ENCODE measurements at regions not wholly inside any gene's neighbourhood (a gene's known extent, or its start where the extent isn't known, plus 50 kb on each side); places are given as distances from the start of the nearest gene placed in this dataset.
A peak's percentile ranks its signal among the peaks of the same experiment; 100 is the strongest.

DNA sequence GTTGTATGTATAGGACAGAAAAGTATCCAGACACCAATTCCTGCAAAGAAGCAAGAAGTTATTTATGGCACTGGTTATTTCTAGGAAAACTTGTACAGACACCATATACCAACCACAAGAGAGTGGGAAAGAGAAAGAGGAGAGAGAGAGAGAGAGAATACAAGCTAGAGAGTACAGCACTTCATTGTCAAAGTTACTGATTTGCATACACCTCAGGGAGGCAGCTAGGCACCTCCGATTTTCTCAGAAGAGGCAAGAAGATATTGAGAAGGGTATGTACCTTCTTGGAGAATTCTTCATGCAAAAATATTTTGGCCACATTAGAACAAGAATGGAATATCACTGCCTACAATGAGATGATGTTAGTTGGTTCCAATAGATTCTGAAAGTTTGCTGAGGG is 333.9 kb upstream of the PIK3C3 start:
- TF ChIP-seq ETS1 (IDR thresholded peaks at IDR 0.05), result no peak
- TF ChIP-seq JUNB (IDR thresholded peaks at IDR 0.05; ENCODE audit: unreplicated experiment), result no peak
- TF ChIP-seq ZNF114 (CRISPR knock-in tag; IDR thresholded peaks at IDR 0.05), result no peak
- Mint-ChIP-seq H3K4me3 (no peak overlapping the region), H3K36me3 (ENCODE audit: low read depth) (no peaks in the 10 kb centered on the region), H3K27me3 (ENCODE audit: insufficient read depth, low read depth, poor library complexity) (no peaks in the 10 kb centered on the region), H3K27ac (no peak overlapping the region), H3K9me3 (no peaks in the 10 kb centered on the region; the same call in 2 of the 3 replicates), H3K4me1 (peaks cover 26% of the 10 kb centered on the region)
- ATAC-seq (peak; percentile 68), DNase-seq (ENCODE audit: low spot score) (peak; percentile 11)
- H4K20me1 ChIP-seq (replicated peaks; ENCODE audit: insufficient read depth), result no peaks in the 10 kb centered on the region
- H3K27me3 ChIP-seq (ENCODE audit: insufficient read depth), result no peaks in the 10 kb centered on the region
- H3K9me2 ChIP-seq (ENCODE audit: insufficient read depth), result no peaks in the 10 kb centered on the region; the same call in 1 of the 2 replicates
- H3K36me3 ChIP-seq (ENCODE audit: insufficient read depth), result no peaks in the 10 kb centered on the region
- H3K4me1 ChIP-seq (ENCODE audit: insufficient read depth), result peaks cover 24% of the 10 kb centered on the region
- H2AFZ ChIP-seq, result no peak overlapping the region
- H3K27ac ChIP-seq (ENCODE audit: low read depth), result no peak overlapping the region
- no peak overlapping the region for H3K4me3 ChIP-seq
- peaks cover 59% of the 10 kb centered on the region for H3K79me2 ChIP-seq (replicated peaks; ENCODE audit: insufficient read depth)
- H3K4me2 ChIP-seq, result no peak overlapping the region
- no peaks in the 10 kb centered on the region for H3F3A ChIP-seq (replicated peaks; ENCODE audit: low read depth)

DNA sequence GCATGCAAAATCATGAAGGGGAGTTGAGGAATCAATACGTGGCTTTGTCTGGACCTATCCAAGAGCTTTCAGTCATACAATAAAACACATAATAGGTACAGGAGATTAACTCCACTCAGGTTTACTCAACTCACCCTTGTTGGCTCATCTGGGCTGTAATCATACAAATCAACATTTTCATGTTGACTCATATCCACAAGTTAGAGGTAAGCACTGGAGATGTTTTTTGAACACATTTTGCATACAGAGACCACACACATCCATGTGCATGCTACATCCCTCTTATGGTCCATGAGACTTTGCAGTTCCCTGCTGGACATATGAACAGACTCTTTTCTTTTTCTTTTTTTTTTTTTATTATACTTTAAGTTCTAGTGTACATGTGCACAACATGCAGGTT is 336.9 kb upstream of the PIK3C3 start:
- Histone ChIP-seq H3K4me1 (ENCODE audit: insufficient read depth) (peaks cover 8% of the 10 kb centered on the region), H3K4me3 (no peak overlapping the region), H3K27me3 (ENCODE audit: insufficient read depth) (no peaks in the 10 kb centered on the region), H3K79me2 (replicated peaks; ENCODE audit: insufficient read depth) (peaks cover 33% of the 10 kb centered on the region), H3K27ac (ENCODE audit: low read depth) (no peak overlapping the region), H3K4me2 (no peak overlapping the region), H3F3A (replicated peaks; ENCODE audit: low read depth) (no peaks in the 10 kb centered on the region), H3K9me2 (ENCODE audit: insufficient read depth) (0 out of 2 replicates have a peak, but pooled peaks cover 3% of the 10 kb centered on the region), H3K36me3 (ENCODE audit: insufficient read depth) (no peaks in the 10 kb centered on the region), H2AFZ (no peak overlapping the region), H4K20me1 (replicated peaks; ENCODE audit: insufficient read depth) (no peaks in the 10 kb centered on the region)
- Mint-ChIP-seq H3K4me1 (peaks cover 12% of the 10 kb centered on the region), H3K9me3 (no peaks in the 10 kb centered on the region), H3K36me3 (ENCODE audit: low read depth) (no peaks in the 10 kb centered on the region), H3K27me3 (ENCODE audit: insufficient read depth, low read depth, poor library complexity) (no peaks in the 10 kb centered on the region), H3K27ac (no peak overlapping the region), H3K4me3 (no peak overlapping the region)
- DNase-seq (ENCODE audit: low spot score) (no peak), ATAC-seq (no peak)
- no peak for TF ChIP-seq EZH2 (IDR thresholded peaks at IDR 0.05; ENCODE audit: low read depth, unreplicated experiment)
- no peak for TF ChIP-seq ZNF331 (CRISPR knock-in tag; IDR thresholded peaks at IDR 0.05; ENCODE audit: low read depth)
- TF ChIP-seq EZH2phosphoT487 (IDR thresholded peaks at IDR 0.05; ENCODE audit: unreplicated experiment), result no peak
- TF ChIP-seq ETS1 (IDR thresholded peaks at IDR 0.05), result no peak
- TF ChIP-seq NANOG (IDR thresholded peaks at IDR 0.05; ENCODE audit: borderline replicate concordance), result no peak
- no peak for TF ChIP-seq JUNB (IDR thresholded peaks at IDR 0.05; ENCODE audit: unreplicated experiment)
- no peak for TF ChIP-seq POLR2AphosphoS5 (IDR thresholded peaks at IDR 0.05; ENCODE audit: low read depth)
- no peak for TF ChIP-seq ZNF114 (CRISPR knock-in tag; IDR thresholded peaks at IDR 0.05)
- TF ChIP-seq STAT1 (IDR thresholded peaks at IDR 0.05; ENCODE audit: unreplicated experiment), result no peak
- TF ChIP-seq ZNF462 (CRISPR knock-in tag; IDR thresholded peaks at IDR 0.05), result no peak
- TF ChIP-seq, protein P1, sequence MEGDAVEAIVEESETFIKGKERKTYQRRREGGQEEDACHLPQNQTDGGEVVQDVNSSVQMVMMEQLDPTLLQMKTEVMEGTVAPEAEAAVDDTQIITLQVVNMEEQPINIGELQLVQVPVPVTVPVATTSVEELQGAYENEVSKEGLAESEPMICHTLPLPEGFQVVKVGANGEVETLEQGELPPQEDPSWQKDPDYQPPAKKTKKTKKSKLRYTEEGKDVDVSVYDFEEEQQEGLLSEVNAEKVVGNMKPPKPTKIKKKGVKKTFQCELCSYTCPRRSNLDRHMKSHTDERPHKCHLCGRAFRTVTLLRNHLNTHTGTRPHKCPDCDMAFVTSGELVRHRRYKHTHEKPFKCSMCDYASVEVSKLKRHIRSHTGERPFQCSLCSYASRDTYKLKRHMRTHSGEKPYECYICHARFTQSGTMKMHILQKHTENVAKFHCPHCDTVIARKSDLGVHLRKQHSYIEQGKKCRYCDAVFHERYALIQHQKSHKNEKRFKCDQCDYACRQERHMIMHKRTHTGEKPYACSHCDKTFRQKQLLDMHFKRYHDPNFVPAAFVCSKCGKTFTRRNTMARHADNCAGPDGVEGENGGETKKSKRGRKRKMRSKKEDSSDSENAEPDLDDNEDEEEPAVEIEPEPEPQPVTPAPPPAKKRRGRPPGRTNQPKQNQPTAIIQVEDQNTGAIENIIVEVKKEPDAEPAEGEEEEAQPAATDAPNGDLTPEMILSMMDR (conservative IDR thresholded peaks at IDR 0.05; ENCODE audit: low read depth in 2 of 2), result no peak

Measured in GM23338 (cell line).